K562 (cell line): ENCODE measurements at regions not wholly inside any gene's neighbourhood (a gene's known extent, or its start where the extent isn't known, plus 50 kb on each side); places are given as distances from the start of the nearest gene placed in this dataset.

Experiments used
- HOXB6 ChIP-seq: fragments of 250-450 bp; sonication (Bioruptor Pico); IDR thresholded peaks from 2 replicates; pipeline ENCODE4 v1.5.1; 2022; ENCODE audit warnings: mild to moderate bottlenecking, borderline replicate concordance
- MTF1 ChIP-seq: fragments of 250-450 bp; sonication (Bioruptor Pico); IDR thresholded peaks from 2 replicates; pipeline ENCODE4 v1.9.0; 2021; ENCODE audit warnings: moderate library complexity, mild to moderate bottlenecking, inconsistent platforms, borderline replicate concordance
- RHOXF2B ChIP-seq: fragments of 250-450 bp; sonication (Bioruptor Pico); conservative IDR thresholded peaks from 2 replicates; pipeline ENCODE4 v1.5.1; 2021
- ZNF507 ChIP-seq: conservative IDR thresholded peaks from 2 replicates; pipeline ENCODE4 v1.6.1; 2017; ENCODE audit warnings: missing genetic modification characterization, missing compliant biosample characterization
- TF ChIP-seq, protein P1 (sequence below): fragments of 200-600 bp; sonication (generic); IDR thresholded peaks from one replicate; pipeline ENCODE4 v1.6.1; 2012; ENCODE audit warnings: mild to moderate bottlenecking, low read depth, low read length, inconsistent platforms

DNA sequence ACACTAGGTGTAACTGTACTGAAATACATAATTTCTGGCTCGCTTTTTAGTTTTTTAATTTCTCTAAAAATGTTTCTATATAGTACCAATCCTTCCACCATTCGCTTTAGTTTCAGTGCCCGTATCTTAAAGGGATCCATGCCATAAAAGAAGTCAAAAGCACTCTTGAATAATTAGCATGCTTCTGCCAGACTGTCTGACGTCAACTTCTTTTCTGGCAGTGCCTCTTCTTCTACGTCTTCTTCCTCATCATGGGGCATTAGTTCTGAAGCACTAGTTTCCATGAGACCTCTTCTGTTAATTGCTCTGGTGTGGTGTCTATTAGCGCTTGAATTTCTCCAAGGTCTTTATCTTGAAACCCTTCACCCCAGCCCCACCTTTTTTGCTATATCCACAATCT is 93.8 kb upstream of the DOCK9 start (continued):
- TF ChIP-seq RHOXF2B (no peak), ZNF507 (tag) (no peak), HOXB6 (CRISPR knock-in tag) (no peak), MTF1 (no peak)
- TF ChIP-seq, protein P1, sequence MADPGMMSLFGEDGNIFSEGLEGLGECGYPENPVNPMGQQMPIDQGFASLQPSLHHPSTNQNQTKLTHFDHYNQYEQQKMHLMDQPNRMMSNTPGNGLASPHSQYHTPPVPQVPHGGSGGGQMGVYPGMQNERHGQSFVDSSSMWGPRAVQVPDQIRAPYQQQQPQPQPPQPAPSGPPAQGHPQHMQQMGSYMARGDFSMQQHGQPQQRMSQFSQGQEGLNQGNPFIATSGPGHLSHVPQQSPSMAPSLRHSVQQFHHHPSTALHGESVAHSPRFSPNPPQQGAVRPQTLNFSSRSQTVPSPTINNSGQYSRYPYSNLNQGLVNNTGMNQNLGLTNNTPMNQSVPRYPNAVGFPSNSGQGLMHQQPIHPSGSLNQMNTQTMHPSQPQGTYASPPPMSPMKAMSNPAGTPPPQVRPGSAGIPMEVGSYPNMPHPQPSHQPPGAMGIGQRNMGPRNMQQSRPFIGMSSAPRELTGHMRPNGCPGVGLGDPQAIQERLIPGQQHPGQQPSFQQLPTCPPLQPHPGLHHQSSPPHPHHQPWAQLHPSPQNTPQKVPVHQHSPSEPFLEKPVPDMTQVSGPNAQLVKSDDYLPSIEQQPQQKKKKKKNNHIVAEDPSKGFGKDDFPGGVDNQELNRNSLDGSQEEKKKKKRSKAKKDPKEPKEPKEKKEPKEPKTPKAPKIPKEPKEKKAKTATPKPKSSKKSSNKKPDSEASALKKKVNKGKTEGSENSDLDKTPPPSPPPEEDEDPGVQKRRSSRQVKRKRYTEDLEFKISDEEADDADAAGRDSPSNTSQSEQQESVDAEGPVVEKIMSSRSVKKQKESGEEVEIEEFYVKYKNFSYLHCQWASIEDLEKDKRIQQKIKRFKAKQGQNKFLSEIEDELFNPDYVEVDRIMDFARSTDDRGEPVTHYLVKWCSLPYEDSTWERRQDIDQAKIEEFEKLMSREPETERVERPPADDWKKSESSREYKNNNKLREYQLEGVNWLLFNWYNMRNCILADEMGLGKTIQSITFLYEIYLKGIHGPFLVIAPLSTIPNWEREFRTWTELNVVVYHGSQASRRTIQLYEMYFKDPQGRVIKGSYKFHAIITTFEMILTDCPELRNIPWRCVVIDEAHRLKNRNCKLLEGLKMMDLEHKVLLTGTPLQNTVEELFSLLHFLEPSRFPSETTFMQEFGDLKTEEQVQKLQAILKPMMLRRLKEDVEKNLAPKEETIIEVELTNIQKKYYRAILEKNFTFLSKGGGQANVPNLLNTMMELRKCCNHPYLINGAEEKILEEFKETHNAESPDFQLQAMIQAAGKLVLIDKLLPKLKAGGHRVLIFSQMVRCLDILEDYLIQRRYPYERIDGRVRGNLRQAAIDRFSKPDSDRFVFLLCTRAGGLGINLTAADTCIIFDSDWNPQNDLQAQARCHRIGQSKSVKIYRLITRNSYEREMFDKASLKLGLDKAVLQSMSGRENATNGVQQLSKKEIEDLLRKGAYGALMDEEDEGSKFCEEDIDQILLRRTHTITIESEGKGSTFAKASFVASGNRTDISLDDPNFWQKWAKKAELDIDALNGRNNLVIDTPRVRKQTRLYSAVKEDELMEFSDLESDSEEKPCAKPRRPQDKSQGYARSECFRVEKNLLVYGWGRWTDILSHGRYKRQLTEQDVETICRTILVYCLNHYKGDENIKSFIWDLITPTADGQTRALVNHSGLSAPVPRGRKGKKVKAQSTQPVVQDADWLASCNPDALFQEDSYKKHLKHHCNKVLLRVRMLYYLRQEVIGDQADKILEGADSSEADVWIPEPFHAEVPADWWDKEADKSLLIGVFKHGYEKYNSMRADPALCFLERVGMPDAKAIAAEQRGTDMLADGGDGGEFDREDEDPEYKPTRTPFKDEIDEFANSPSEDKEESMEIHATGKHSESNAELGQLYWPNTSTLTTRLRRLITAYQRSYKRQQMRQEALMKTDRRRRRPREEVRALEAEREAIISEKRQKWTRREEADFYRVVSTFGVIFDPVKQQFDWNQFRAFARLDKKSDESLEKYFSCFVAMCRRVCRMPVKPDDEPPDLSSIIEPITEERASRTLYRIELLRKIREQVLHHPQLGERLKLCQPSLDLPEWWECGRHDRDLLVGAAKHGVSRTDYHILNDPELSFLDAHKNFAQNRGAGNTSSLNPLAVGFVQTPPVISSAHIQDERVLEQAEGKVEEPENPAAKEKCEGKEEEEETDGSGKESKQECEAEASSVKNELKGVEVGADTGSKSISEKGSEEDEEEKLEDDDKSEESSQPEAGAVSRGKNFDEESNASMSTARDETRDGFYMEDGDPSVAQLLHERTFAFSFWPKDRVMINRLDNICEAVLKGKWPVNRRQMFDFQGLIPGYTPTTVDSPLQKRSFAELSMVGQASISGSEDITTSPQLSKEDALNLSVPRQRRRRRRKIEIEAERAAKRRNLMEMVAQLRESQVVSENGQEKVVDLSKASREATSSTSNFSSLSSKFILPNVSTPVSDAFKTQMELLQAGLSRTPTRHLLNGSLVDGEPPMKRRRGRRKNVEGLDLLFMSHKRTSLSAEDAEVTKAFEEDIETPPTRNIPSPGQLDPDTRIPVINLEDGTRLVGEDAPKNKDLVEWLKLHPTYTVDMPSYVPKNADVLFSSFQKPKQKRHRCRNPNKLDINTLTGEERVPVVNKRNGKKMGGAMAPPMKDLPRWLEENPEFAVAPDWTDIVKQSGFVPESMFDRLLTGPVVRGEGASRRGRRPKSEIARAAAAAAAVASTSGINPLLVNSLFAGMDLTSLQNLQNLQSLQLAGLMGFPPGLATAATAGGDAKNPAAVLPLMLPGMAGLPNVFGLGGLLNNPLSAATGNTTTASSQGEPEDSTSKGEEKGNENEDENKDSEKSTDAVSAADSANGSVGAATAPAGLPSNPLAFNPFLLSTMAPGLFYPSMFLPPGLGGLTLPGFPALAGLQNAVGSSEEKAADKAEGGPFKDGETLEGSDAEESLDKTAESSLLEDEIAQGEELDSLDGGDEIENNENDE, result no peak
